H54 (cell line): ENCODE measurements at regions not wholly inside any gene's neighbourhood (a gene's known extent, or its start where the extent isn't known, plus 50 kb on each side); places are given as distances from the start of the nearest gene placed in this dataset.
"Not testable (repeated sequence)": the region's sequence is repeated elsewhere in the genome, so short reads cannot be mapped to it uniquely, and the experiment has no call there.

ENCODE experiments used
- DNase-seq: peaks from one replicate; pipeline ENCODE4 v3.0.0; 2011; ENCODE audit warnings: low spot score, mixed read lengths; ENCODE audit not compliant: insufficient read length
- FAIRE-seq: peaks from 3 replicates; lab custom pipeline; 2011; peaks lifted over from hg19 to GRCh38; lab: Jason Lieb, UNC
- POLR2A ChIP-seq: IDR thresholded peaks from 2 replicates; pipeline ENCODE4 v1.6.1; 2011; ENCODE audit warnings: low read depth, mild to moderate bottlenecking, low read length

DNA sequence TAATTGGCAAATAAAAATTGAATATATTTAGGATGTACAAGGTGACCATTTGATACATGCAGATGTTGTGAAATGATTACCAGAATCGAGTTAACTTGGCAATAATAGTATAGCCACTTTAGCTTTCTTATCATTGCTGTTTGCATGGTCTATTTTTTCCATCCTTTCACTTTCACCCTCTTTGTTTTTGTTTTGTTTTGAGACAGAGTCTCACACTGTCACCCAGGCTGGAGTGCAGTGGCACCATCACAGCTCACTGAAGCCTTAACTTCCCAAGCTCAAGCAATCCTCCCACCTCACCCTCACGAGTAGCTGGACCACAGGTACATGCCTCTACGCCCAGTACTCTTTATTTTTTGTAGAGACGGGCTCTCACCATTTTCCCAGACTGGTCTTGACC, 218.6 kb upstream of the ADGRL3 start:
- DNase-seq (no peak), FAIRE-seq (no peak)
- no peak for TF ChIP-seq POLR2A

DNA sequence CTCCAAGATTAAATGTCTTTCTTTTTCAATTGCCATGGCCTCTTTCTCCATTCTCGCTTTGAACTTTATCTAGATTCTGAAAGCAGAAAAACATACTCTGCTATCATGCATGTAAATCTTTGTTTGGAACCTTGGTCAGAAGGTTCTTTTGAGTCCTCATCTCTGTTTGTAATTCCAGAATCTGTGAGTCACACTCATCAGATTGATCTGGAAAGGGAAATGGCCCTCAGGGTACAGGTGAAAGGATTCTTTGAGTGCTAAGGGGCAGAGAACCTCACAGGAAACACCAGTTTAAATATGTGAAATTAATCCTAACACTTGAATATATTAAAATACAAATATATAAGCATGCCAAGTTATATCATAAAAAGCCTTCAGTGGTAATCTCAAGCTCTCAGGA, 211.0 kb upstream of the ADGRL3 start:
- FAIRE-seq (no peak), DNase-seq (no peak)
- TF ChIP-seq POLR2A, result no peak

- FAIRE-seq, result no peak
- no peak for DNase-seq
- no peak for TF ChIP-seq POLR2A
Measured at GRCh38 chr4:60992037-60992436, 208.1 kb upstream of the ADGRL3 start.

GRCh38 chr4:61003301-61003700, 196.8 kb upstream of the ADGRL3 start:
- DNase-seq (no peak), FAIRE-seq (no peak)
- no peak for TF ChIP-seq POLR2A

DNA sequence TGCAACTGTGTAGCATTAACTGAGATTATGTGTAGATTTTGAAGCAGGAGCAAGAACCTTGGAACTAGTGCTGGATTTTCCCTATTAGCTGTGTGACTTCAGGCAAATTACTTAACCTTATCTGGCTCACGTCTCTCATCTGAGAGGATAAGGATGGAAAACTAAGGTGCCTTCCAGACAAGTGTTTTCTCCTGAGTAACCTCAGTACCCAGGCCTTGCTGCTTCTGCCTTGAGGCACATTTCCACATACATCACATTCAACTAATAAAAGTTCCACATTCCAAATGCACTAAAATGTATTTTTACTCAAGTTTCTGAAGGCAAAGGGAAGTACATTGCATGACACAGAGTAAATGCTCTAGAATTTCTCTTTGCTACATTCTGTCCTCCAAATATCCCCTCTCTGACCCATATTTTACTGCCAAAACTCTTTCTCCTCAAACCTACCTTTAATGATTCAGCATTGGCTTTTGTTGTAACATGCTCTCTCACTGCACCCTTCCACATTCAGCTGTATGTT, 195.4 kb upstream of the ADGRL3 start:
- DNase-seq, result no peak
- no peak for TF ChIP-seq POLR2A
- FAIRE-seq, result no peak

DNA sequence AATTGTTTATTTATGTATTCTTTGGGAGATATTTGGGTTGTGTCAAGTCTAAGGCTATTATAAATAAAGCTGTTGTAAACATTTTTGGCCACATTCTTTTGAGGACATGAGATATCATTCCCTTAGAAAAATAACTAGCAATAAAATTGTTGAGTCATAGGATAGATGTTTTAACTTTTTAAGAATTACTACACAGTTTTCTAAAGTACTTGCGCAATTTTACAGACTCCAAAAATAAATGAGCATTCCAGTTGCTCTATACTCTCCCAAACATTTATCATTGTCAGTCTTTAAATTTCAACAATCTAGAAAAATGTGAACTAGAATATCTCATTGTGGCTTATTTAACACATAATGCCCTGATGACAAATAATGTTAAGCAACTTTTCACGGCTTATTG, 189.1 kb upstream of the ADGRL3 start:
- no peak for TF ChIP-seq POLR2A
- FAIRE-seq (no peak), DNase-seq (no peak)

DNA sequence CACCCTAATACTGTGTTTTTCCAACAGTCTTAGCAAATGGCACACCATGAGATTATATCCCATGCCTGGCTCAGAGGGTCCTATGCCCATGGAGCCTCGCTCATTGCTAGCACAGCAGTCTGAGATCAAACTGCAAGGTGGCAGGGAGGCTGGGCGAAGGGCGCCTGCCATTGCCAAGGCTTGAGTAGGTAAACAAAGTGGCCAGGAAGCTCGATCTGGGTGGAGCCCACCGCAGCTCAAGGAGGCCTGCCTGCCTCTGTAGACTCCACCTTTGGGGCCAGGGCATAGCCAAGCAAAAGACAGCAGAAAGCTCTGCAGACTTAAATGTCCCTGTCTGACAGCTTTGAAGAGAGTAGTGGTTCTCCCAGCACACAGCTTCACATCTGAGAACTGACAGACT, 188.2 kb upstream of the ADGRL3 start:
- FAIRE-seq, result not testable (repeated sequence)

GRCh38 chr4:61024610-61025009, 175.5 kb upstream of the ADGRL3 start:
- DNase-seq (no peak), FAIRE-seq (no peak)
- TF ChIP-seq POLR2A, result no peak

More for the DNA sequence above, 188.2 kb upstream of the ADGRL3 start:
- DNase-seq, result not testable (repeated sequence)

GRCh38 chr4:61027939-61028338, 172.2 kb upstream of the ADGRL3 start:
- TF ChIP-seq POLR2A, result no peak
- no peak for DNase-seq
- FAIRE-seq, result no peak

DNA sequence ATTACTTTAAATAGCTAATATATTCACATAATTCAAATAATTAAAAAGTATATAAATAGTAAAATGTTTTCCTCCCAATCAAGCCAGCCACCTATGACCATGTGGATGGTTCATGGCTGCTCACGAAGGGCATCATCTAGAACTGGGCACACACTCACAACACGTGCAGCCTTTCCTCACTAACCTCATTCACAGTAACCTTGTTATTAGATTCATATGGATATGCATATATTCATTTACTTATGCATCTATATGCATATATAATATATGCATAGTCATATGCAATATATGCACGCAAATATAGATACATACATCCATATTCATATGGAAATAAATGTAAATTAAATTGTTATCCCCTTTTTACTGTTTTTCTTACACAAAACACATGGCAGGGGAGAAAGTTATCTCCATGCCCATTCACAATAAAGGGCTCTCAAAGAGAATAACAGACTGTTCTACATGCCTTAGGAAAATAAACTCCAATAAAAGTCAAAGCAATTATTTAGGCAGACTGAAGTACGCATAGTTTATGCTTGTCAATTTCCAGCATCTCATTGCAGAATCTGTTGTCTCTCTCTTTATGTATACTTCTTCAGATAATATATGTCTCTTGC, 163.9 kb upstream of the ADGRL3 start:
- TF ChIP-seq POLR2A, result no peak
- FAIRE-seq, result no peak
- no peak for DNase-seq

- FAIRE-seq (no peak), DNase-seq (no peak)
- no peak for TF ChIP-seq POLR2A
Measured at GRCh38 chr4:61041527-61041926, 158.6 kb upstream of the ADGRL3 start.

GRCh38 chr4:61044837-61045236, 155.3 kb upstream of the ADGRL3 start:
- TF ChIP-seq POLR2A, result no peak
- no peak for FAIRE-seq
- no peak for DNase-seq

DNA sequence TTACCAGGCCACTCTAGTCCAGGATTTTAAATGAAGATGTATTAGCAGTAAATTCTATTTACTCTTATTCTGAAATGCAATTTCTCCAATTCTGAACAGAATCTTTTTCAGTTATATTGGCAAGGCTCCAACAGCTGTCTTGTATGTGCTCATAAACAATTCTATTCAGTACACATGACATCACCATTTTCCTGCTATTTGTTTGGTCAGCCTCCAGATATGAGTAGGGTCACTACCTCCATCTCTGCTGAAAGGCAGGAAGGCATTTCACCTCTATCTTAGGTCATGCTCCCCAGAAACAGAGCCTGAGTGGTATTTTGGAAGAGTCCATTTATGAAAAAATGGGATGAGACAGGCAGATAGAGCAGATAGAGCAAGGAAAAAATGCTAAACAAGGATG, 151.1 kb upstream of the ADGRL3 start:
- DNase-seq (no peak), FAIRE-seq (no peak)
- TF ChIP-seq POLR2A, result no peak

GRCh38 chr4:61067381-61067780, 132.7 kb upstream of the ADGRL3 start:
- no peak for TF ChIP-seq POLR2A
- FAIRE-seq (no peak), DNase-seq (no peak)

- no peak for DNase-seq
- FAIRE-seq, result no peak
- no peak for TF ChIP-seq POLR2A
Measured at GRCh38 chr4:61068060-61068459, 132.1 kb upstream of the ADGRL3 start.

GRCh38 chr4:61068745-61069144, 131.4 kb upstream of the ADGRL3 start:
- FAIRE-seq, result no peak
- DNase-seq, result no peak
- TF ChIP-seq POLR2A, result no peak
